Omental fat pad (tissue), 3 donors: ENCODE measurements at regions not wholly inside any gene's neighbourhood (a gene's known extent, or its start where the extent isn't known, plus 50 kb on each side); places are given as distances from the start of the nearest gene placed in this dataset.

Experiments
- ATAC-seq: fragments of 150-250 bp; one replicate; pipeline ENCODE4 v1.9.1; 2016; ENCODE audit warnings: mild to moderate bottlenecking, moderate library complexity; ENCODE audit not compliant: low FRiP score
- DNase-seq: peaks from one replicate; pipeline ENCODE4 v3.0.0-alpha.2; 2019; ENCODE audit warnings: low spot score
- CTCF ChIP-seq, 3 donors: fragments of 450-650 bp; IDR thresholded peaks; one replicate each; pipeline ENCODE4 v1.5.1; 2016 to 2017; ENCODE audit warnings: antibody characterized with exemption in 3 of 3, mild to moderate bottlenecking in 3 of 3, moderate library complexity in 2 of 3

- TF ChIP-seq CTCF (IDR thresholded peaks at IDR 0.05), result no peak
- ATAC-seq (no peak), DNase-seq (no peak)
These were observed 169.4 kb upstream of the BDNF start for GRCh38 chr11:27869701-27870100.

DNA sequence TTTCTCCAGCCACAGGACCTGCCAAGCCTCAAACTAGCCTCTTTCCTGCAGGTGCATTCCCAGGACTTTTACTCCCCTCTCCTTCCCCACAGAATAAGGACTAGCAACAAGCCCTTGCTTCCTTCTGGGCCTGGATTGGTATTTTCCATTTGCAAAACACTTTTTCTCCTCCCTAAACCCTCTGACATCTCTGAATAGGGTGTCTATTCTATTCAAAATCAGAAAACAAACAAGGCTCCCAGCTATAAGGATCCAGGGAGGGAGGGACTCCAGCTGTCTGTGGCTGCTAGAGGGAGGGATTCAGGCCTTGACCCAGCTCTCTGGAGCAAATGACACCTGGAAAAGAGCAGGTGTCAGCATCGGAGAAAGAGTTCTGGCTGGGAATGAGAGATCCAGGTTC is 168.5 kb upstream of the BDNF start:
- ATAC-seq (no peak), DNase-seq (no peak)
- no peak for TF ChIP-seq CTCF (IDR thresholded peaks at IDR 0.05)

DNA sequence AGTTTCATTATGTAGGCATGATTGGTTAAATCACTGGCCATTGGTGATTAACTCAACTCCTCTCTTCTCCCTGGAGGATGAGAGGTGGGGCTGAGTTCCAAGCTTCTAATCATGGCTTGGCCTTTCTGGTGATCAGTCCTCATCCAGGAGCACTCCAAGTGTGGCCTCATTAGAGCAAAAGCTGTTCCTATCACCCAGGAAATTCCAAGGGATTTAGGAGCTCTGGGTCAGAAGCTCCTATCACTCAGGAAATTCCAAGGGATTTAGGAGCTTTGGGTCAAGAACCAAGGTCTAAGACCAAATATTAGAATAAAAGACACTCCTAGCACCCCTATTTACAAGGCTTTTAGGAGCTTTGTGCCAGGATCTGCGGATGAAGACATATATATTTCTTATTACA is 168.0 kb upstream of the BDNF start:
- no peak for TF ChIP-seq CTCF (IDR thresholded peaks at IDR 0.05)
- DNase-seq (no peak), ATAC-seq (no peak)

GRCh38 chr11:27865105-27865504 is 164.8 kb upstream of the BDNF start:
- TF ChIP-seq CTCF (IDR thresholded peaks at IDR 0.05), result no peak
- ATAC-seq, result no peak
- no peak for DNase-seq

DNA sequence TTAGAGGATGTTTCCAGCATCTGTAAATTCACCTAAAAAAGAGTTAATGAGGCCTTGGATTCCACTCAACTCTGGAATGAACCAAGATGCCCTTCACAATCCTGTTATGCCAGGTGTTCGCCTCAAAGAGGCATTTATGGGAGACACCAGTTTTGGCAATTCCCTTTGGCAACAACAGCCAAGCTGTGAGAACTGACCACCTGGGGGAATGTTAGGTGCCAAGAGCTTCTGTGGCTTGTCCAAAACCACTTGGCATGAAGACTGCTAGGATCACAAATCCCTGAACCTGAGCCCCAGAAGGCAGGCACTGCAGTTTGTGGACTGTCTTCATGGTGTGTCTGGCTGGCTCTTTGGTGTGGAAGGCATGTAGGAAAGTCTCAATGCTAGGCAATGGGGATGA is 164.4 kb upstream of the BDNF start:
- no peak for TF ChIP-seq CTCF (IDR thresholded peaks at IDR 0.05)
- ATAC-seq (no peak), DNase-seq (no peak)

DNA sequence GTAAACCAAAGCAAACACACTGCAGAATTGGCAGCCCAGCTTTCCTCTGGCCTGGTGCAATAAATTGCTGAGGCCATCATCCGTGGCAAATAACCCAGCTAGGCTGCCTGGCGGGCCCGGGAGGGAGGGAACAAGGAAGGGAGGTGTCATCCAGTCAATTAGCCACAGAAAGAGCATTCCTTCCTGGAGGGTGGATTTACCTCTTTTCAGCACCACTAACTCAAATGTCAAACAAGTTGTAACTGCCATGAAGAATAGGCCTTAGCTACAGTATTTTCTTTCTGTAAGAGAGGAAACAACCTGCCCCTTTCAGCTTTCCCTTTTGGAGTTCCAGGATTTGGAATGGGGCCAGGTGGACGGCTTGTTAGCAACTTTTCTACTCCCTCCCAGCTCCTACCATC is 163.8 kb upstream of the BDNF start:
- no peak for TF ChIP-seq CTCF (IDR thresholded peaks at IDR 0.05)
- DNase-seq (no peak), ATAC-seq (no peak)

GRCh38 chr11:27863637-27864036 is 163.4 kb upstream of the BDNF start:
- ATAC-seq (no peak), DNase-seq (no peak)
- no peak for TF ChIP-seq CTCF (IDR thresholded peaks at IDR 0.05)
